ENCODE measurements at regions not wholly inside any gene's neighbourhood (a gene's known extent, or its start where the extent isn't known, plus 50 kb on each side); places are given as distances from the start of the nearest gene placed in this dataset.
"Not testable (repeated sequence)": the region's sequence is repeated elsewhere in the genome, so short reads cannot be mapped to it uniquely, and the experiment has no call there.

- DNase-seq (ENCODE audit: extremely low read depth, low read depth) = no peak
- no peak for TF ChIP-seq CTCF (IDR thresholded peaks at IDR 0.05; ENCODE audit: low read depth, low read length)
These were observed 63.8 kb upstream of the PRSS23 start for GRCh38 chr11:86736291-86737143.

- TF ChIP-seq CTCF (IDR thresholded peaks at IDR 0.05; ENCODE audit: low read depth, low read length) = no peak
- DNase-seq (ENCODE audit: extremely low read depth, low read depth) = no peak
These were observed 63.3 kb upstream of the ME3 start for GRCh38 chr11:86735451-86736290.

GRCh38 chr11:86732739-86733138 lies 60.3 kb upstream of the ME3 start:
- DNase-seq (ENCODE audit: extremely low read depth, low read depth) = not testable (repeated sequence)

GRCh38 chr11:86732286-86732685 lies 59.9 kb upstream of the ME3 start:
- not testable (repeated sequence) for DNase-seq (ENCODE audit: extremely low read depth, low read depth)

GRCh38 chr11:86729576-86729975 lies 57.2 kb upstream of the ME3 start:
- not testable (repeated sequence) for DNase-seq (ENCODE audit: extremely low read depth, low read depth)

GRCh38 chr11:86728562-86728961 lies 56.1 kb upstream of the ME3 start:
- TF ChIP-seq CTCF (IDR thresholded peaks at IDR 0.05; ENCODE audit: low read depth, low read length) = no peak
- no peak for DNase-seq (ENCODE audit: extremely low read depth, low read depth)

GRCh38 chr11:86726770-86727504 lies 54.5 kb upstream of the ME3 start:
- no peak for TF ChIP-seq CTCF (IDR thresholded peaks at IDR 0.05; ENCODE audit: low read depth, low read length)
- DNase-seq (ENCODE audit: extremely low read depth, low read depth) = no peak

GRCh38 chr11:86726118-86726753 lies 53.8 kb upstream of the ME3 start:
- no peak for DNase-seq (ENCODE audit: extremely low read depth, low read depth)
- no peak for TF ChIP-seq CTCF (IDR thresholded peaks at IDR 0.05; ENCODE audit: low read depth, low read length)
